Epithelial cell of proximal tubule (primary cell): ENCODE measurements at regions not wholly inside any gene's neighbourhood (a gene's known extent, or its start where the extent isn't known, plus 50 kb on each side); places are given as distances from the start of the nearest gene placed in this dataset.
A peak's percentile ranks its signal among the peaks of the same experiment; 100 is the strongest.

ENCODE experiments used
- DNase-seq: peaks from one replicate; pipeline ENCODE4 v3.0.0-alpha.2; 2011; ENCODE audit warnings: low read depth
- H3K4me3 ChIP-seq: 2 replicates; pipeline ENCODE4 v1.5.1; 2011; ENCODE audit warnings: low read depth, mild to moderate bottlenecking, low read length
- TF ChIP-seq, protein P1 (sequence below): conservative IDR thresholded peaks from 2 replicates; pipeline ENCODE4 v1.5.1; 2012; ENCODE audit warnings: low read depth, mild to moderate bottlenecking, low read length

- TF ChIP-seq, protein P1, sequence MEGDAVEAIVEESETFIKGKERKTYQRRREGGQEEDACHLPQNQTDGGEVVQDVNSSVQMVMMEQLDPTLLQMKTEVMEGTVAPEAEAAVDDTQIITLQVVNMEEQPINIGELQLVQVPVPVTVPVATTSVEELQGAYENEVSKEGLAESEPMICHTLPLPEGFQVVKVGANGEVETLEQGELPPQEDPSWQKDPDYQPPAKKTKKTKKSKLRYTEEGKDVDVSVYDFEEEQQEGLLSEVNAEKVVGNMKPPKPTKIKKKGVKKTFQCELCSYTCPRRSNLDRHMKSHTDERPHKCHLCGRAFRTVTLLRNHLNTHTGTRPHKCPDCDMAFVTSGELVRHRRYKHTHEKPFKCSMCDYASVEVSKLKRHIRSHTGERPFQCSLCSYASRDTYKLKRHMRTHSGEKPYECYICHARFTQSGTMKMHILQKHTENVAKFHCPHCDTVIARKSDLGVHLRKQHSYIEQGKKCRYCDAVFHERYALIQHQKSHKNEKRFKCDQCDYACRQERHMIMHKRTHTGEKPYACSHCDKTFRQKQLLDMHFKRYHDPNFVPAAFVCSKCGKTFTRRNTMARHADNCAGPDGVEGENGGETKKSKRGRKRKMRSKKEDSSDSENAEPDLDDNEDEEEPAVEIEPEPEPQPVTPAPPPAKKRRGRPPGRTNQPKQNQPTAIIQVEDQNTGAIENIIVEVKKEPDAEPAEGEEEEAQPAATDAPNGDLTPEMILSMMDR = peak; percentile 26
- DNase-seq = peak; percentile 86
- H3K4me3 ChIP-seq = no peak overlapping the region
Measured at GRCh38 chr2:45173513-45173912, 164.3 kb upstream of the SIX2 start.

DNA sequence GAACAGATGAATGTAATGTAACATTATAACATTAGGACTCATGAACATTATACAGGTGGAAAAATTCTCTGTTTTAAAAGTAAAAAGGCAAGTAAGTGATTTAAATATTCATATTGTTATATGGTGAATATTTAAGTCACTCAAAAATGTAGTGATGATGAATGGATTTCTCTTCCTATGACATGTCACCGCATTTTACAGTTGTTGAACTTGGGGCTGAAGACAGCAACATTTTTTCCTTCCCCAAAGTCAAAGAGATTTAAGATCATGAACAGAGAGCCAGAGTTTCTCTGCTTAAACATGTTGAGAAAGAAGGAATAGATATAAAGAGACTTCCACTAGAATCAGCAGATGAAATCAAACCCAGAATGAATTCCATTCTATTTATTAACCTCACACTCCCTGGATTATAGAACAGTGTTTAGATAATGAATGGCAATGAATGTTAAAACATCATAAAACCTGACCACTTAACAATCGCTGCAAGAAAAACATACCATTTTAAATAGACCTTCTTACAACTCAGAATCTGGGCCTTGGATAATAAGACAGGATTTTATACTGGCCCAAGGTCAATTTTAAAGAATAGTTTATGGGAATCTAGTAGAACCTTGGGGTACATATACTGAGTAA, 163.6 kb upstream of the SIX2 start:
- DNase-seq = no peak
- TF ChIP-seq, protein P1 = no peak
- H3K4me3 ChIP-seq = no peak overlapping the region

- TF ChIP-seq, protein P1 = no peak
- DNase-seq = no peak
- no peak overlapping the region for H3K4me3 ChIP-seq
Measured at GRCh38 chr2:45172142-45172541, 162.9 kb upstream of the SIX2 start.

DNA sequence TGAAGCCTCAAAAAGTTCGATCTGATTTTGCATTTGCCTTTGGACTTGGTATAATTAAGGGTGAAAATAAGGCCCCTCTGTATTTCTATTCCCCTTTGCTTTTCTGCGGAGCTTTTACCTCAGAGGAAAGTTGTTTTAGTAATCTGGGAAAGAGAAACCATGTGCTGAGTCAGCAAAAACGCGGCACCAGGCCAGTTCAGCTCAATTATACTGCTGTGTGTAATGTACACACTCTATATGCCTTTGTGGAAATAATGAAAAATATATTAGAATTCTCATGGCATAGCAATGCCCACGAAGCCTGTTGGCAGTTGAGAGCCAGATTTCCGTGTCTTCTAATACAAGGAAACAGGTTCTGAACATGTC, 161.9 kb upstream of the SIX2 start:
- DNase-seq = no peak
- TF ChIP-seq, protein P1 = no peak
- H3K4me3 ChIP-seq = no peak overlapping the region

DNA sequence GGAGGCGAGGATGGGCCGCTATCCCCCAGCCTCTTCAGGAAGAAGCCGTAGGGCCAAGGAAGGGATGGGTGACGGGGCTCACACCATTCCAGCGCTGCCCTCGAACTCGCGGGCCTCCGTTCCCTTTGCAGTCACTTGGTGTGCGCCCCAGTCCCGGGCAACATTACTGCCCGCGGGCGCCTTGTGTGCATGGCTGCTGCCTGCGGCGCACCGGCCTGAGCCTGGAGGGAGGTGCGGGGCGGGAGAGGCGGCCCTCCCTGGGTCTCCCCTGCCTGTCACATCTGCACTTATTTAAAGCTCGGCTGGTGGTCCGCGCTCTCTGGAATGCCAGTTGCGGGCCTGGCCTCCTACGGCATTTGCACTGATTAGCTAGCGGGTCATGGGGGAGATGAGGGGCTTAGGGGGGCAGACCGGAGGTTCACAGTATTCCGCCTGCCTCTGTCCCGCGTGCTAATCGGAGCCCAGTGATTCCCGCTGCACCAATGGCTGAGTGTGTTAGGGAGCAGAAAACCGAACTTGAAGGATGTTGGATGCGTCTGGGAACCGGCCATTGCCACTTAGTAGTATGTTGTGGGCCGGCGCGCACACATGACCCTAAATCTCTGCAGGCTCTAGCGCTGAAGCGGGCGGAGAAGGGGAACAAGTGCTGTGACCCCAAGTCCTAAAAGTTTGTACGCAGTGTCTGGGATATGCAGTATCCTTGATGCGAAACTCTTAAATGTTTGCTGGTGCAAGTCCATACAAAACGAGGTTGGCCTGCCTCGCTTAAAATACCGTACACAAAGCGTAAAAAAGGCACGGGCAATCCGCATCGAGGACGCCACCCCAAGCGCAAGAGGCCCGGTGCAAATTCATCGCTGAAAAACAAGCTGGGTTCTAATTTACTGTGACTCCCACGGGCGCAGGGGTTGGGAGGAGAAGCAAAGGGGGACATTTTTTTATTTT, 161.2 kb upstream of the SIX2 start:
- peak overlapping the region; percentile 61 for H3K4me3 ChIP-seq
- no peak for DNase-seq
- TF ChIP-seq, protein P1 = no peak

GRCh38 chr2:45169339-45170190, 160.3 kb upstream of the SIX2 start:
- DNase-seq = no peak
- H3K4me3 ChIP-seq = peak overlapping the region; percentile 61
- TF ChIP-seq, protein P1 = peak; percentile 1
